Right cardiac atrium (tissue), 5 donors: ENCODE measurements at regions not wholly inside any gene's neighbourhood (a gene's known extent, or its start where the extent isn't known, plus 50 kb on each side); places are given as distances from the start of the nearest gene placed in this dataset.

Source experiments
- ATAC-seq, 2 donors: fragments of 200-7000 bp; cut with Tn5 transposase; one replicate each; pipeline versions ENCODE4 v1.8.0 to v1.9.1; 2020; ENCODE audit warnings: moderate library complexity in 2 of 2, mild to moderate bottlenecking in 1 of 2
- DNase-seq, 3 donors: peaks; one replicate each; pipeline ENCODE4 v3.0.0-alpha.2; 2020
- H3K27ac ChIP-seq: one replicate; pipeline ENCODE4 v1.5.1; 2013; ENCODE audit warnings: mild to moderate bottlenecking, low read length, control low read depth, moderate library complexity
- H3K27me3 ChIP-seq: one replicate; pipeline ENCODE4 v1.6.1; 2013; ENCODE audit not compliant: control insufficient read depth, insufficient read depth
- H3K4me1 ChIP-seq: one replicate; pipeline ENCODE4 v1.6.1; 2013; ENCODE audit warnings: low read length; ENCODE audit not compliant: control insufficient read depth, insufficient read depth
- H3K4me3 ChIP-seq: one replicate; pipeline ENCODE4 v1.5.1; 2013; ENCODE audit warnings: low read length, control low read depth
- H3K9me3 ChIP-seq: one replicate; pipeline ENCODE4 v1.6.1; 2013; ENCODE audit warnings: low read length; ENCODE audit not compliant: control insufficient read depth
- WGBS: extraction: QIAGEN DNeasy Blood & Tissue Kit; methylation state at CpG from one replicate; pipeline ENCODE4 v1.1.7; 2013; 5-methylcytosine and 5-hydroxymethylcytosine counted together
- intact Hi-C, 4 donors: fragments of 100-400 bp; cut with DNase I; formaldehyde crosslinking; loops; one replicate each; pipeline versions ENCODE4 v1.11.0 to v1.14.0; 2022 to 2023
- donor health status: healthy with polysubstance abuse.
- donor health status: DM: no; HTN: yes; CAD: no.
- donor health status: DM: no; HTN: no; CAD: no.
- donor health status: DM: no; HTN: yes; CAD: no; lungs with severe emphysema.
- donor health status: DM: yes; HTN: yes; CAD: no.

- no peak for DNase-seq
- intact Hi-C loops = loop anchor here in 1 of 4 donors (10.0 kb wide), 1 partner anchor 323 kb away; no protein-coding TSS in a partner anchor
- no peaks in the 10 kb centered on the region for H3K27me3 ChIP-seq
- no peak overlapping the region for H3K4me3 ChIP-seq
- 61% methylated on average over 1 of the region's 1 CpG for WGBS
- no peak for ATAC-seq
- H3K9me3 ChIP-seq = no peaks in the 10 kb centered on the region
- no peaks in the 10 kb centered on the region for H3K4me1 ChIP-seq
- H3K27ac ChIP-seq = no peak overlapping the region
These were observed 133.1 kb downstream of the KDR start for GRCh38 chr4:54992266-54992665.

GRCh38 chr4:54988655-54989054 lies 136.7 kb downstream of the KDR start:
- ATAC-seq (no peak), DNase-seq (no peak)
- intact Hi-C loops = no loop called here
- Histone ChIP-seq H3K27me3 (no peaks in the 10 kb centered on the region), H3K27ac (no peak overlapping the region), H3K9me3 (no peaks in the 10 kb centered on the region), H3K4me1 (no peaks in the 10 kb centered on the region), H3K4me3 (no peak overlapping the region)

GRCh38 chr4:54986095-54986846 lies 139.1 kb downstream of the KDR start:
- Histone ChIP-seq H3K4me1 (no peaks in the 10 kb centered on the region), H3K4me3 (no peak overlapping the region), H3K9me3 (no peaks in the 10 kb centered on the region), H3K27ac (no peak overlapping the region), H3K27me3 (no peaks in the 10 kb centered on the region)
- no peak for DNase-seq
- no peak for ATAC-seq
- WGBS = 67% methylated on average over 5 of the region's 5 CpGs
- intact Hi-C loops = no loop called here

GRCh38 chr4:54976682-54977081 lies 148.7 kb downstream of the KDR start:
- 76% methylated on average over 4 of the region's 4 CpGs for WGBS
- Histone ChIP-seq H3K27me3 (no peaks in the 10 kb centered on the region), H3K4me1 (no peaks in the 10 kb centered on the region), H3K4me3 (no peak overlapping the region), H3K27ac (no peak overlapping the region), H3K9me3 (no peaks in the 10 kb centered on the region)
- intact Hi-C loops = no loop called here
- ATAC-seq (no peak), DNase-seq (no peak)

GRCh38 chr4:54976031-54976430 lies 149.4 kb downstream of the KDR start:
- no peaks in the 10 kb centered on the region for H3K4me1 ChIP-seq

GRCh38 chr4:54973784-54974183 lies 151.6 kb downstream of the KDR start:
- Histone ChIP-seq H3K27me3 (no peaks in the 10 kb centered on the region), H3K9me3 (no peaks in the 10 kb centered on the region), H3K27ac (no peak overlapping the region), H3K4me1 (no peaks in the 10 kb centered on the region), H3K4me3 (no peak overlapping the region)
- DNase-seq (no peak), ATAC-seq (no peak)
- 79% methylated on average over 1 of the region's 1 CpG for WGBS
- intact Hi-C loops = loop anchor here in 2 of 4 donors (5.0 kb wide), 1 partner anchor 349 kb away; no protein-coding TSS in a partner anchor

More at GRCh38 chr4:54976031-54976430, 149.4 kb downstream of the KDR start:
- Histone ChIP-seq H3K9me3 (no peaks in the 10 kb centered on the region), H3K27ac (no peak overlapping the region), H3K4me3 (no peak overlapping the region), H3K27me3 (no peaks in the 10 kb centered on the region)
- intact Hi-C loops = no loop called here
- ATAC-seq (no peak), DNase-seq (no peak)
- 80% methylated on average over 3 of the region's 3 CpGs for WGBS

GRCh38 chr4:54971474-54971950 lies 153.9 kb downstream of the KDR start:
- H3K27me3 ChIP-seq = no peaks in the 10 kb centered on the region
- no peaks in the 10 kb centered on the region for H3K4me1 ChIP-seq
- no peak for DNase-seq
- no peak overlapping the region for H3K27ac ChIP-seq
- no peaks in the 10 kb centered on the region for H3K9me3 ChIP-seq
- H3K4me3 ChIP-seq = no peak overlapping the region
- ATAC-seq = peak; percentile 71 to 83
- 4% methylated on average over 7 of the region's 7 CpGs for WGBS
- intact Hi-C loops = loop anchor here in 3 of 4 donors (2.0 to 5.0 kb wide), 2 partner anchors 349 to 351 kb away; no protein-coding TSS in a partner anchor

- no peaks in the 10 kb centered on the region for H3K9me3 ChIP-seq
- no peak for DNase-seq
- intact Hi-C loops = loop anchor here in 1 of 4 donors (10.0 kb wide), 1 partner anchor 642 kb away; no protein-coding TSS in a partner anchor
- H3K27ac ChIP-seq = no peak overlapping the region
- WGBS = 84% methylated on average over 3 of the region's 3 CpGs
- no peak overlapping the region for H3K4me3 ChIP-seq
- no peaks in the 10 kb centered on the region for H3K4me1 ChIP-seq
- H3K27me3 ChIP-seq = no peaks in the 10 kb centered on the region
- no peak for ATAC-seq
These were observed 158.1 kb downstream of the KDR start for GRCh38 chr4:54967289-54967688.

- Histone ChIP-seq H3K27me3 (no peaks in the 10 kb centered on the region), H3K9me3 (no peaks in the 10 kb centered on the region), H3K4me1 (no peaks in the 10 kb centered on the region), H3K27ac (no peak overlapping the region), H3K4me3 (no peak overlapping the region)
- DNase-seq (no peak), ATAC-seq (peak; percentile 43 to 46)
- WGBS = 11% methylated on average over 1 of the region's 1 CpG
- intact Hi-C loops = loop anchor here in 2 of 4 donors (5.0 to 10.0 kb wide), 2 partner anchors 637 to 639 kb away; no protein-coding TSS in a partner anchor
These were observed 163.9 kb downstream of the KDR start for GRCh38 chr4:54961357-54961975.

GRCh38 chr4:54959651-54960116 lies 165.7 kb downstream of the KDR start:
- no peaks in the 10 kb centered on the region for H3K27me3 ChIP-seq
- intact Hi-C loops = loop anchor here in 3 of 4 donors (5.0 to 10.0 kb wide), 2 partner anchors 635 to 637 kb away; no protein-coding TSS in a partner anchor
- ATAC-seq (no peak), DNase-seq (no peak)
- H3K4me1 ChIP-seq = peaks cover 5% of the 10 kb centered on the region
- no peak overlapping the region for H3K4me3 ChIP-seq
- no peaks in the 10 kb centered on the region for H3K9me3 ChIP-seq
- no peak overlapping the region for H3K27ac ChIP-seq
- 76% methylated on average over 3 of the region's 3 CpGs for WGBS

- ATAC-seq (no peak), DNase-seq (no peak)
- Histone ChIP-seq H3K9me3 (no peaks in the 10 kb centered on the region), H3K4me3 (no peak overlapping the region), H3K4me1 (peaks cover 8% of the 10 kb centered on the region), H3K27me3 (no peaks in the 10 kb centered on the region), H3K27ac (no peak overlapping the region)
- intact Hi-C loops = loop anchor here in 1 of 4 donors (10.0 kb wide), 1 partner anchor 634 kb away; no protein-coding TSS in a partner anchor
- 97% methylated on average over 1 of the region's 1 CpG for WGBS
These were observed 166.3 kb downstream of the KDR start for GRCh38 chr4:54959131-54959530.
